NCI-H226 (cell line): ENCODE measurements at regions not wholly inside any gene's neighbourhood (a gene's known extent, or its start where the extent isn't known, plus 50 kb on each side); places are given as distances from the start of the nearest gene placed in this dataset.

Source experiments
- DNase-seq: peaks from one replicate; pipeline ENCODE4 v3.0.0-alpha.2; 2015

DNA sequence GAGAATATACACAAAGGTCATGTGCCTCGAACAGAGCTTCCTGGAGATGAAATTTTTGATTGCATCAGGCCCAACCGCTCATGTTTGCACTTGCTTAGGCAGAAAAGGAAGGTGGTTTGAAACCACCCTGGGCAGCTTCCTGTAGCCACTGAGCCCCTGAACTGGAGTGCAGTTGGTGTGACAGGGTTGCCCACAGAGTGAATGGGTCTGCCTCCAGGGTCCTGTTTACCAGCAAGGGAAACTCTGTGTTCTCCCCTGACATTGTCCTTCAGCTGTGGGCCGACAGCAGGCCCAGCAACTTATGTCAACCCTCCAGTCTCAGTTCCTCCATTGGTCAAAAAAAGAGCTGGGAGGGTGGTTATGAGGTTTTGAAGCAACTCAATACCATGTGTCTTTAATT is 289.6 kb downstream of the KIF4B start:
- no peak for DNase-seq

DNA sequence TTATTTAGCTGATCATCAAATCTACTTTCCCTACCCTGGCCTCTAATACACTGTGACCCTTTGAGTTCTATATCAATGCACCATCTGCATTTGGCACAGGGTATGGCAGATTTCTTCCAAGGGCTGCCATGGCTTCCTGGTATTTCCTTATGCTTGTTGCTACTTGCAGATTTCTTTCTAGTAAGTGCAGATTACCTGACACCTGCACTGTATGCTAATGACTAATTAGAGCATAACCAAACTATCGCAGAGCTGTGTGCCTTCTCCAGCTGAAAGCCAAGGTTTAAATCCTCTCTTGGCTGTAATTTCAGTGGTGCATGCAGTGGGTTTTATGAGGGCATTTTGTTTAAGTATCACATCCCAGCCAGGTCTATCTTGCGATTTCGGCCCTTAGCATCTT is 293.7 kb downstream of the KIF4B start:
- DNase-seq = no peak

DNA sequence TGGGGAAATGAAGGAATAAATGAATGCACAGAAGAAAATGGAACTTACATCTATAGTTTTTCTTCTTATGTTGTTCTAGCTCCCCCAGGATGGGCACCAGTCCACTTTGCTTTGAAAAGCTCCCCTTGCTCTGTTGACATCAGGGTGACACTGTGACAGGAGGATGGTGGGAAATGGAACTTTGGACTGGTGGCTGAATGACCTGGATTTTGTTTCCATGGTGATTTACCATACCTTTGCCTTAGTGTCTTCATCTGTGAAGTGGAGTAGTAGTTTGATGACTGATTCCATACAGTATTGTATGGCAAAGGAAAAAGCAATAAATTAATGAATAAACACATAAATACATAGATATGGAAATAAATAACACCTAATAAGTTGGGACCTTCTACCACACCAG is 294.7 kb downstream of the KIF4B start:
- no peak for DNase-seq

DNA sequence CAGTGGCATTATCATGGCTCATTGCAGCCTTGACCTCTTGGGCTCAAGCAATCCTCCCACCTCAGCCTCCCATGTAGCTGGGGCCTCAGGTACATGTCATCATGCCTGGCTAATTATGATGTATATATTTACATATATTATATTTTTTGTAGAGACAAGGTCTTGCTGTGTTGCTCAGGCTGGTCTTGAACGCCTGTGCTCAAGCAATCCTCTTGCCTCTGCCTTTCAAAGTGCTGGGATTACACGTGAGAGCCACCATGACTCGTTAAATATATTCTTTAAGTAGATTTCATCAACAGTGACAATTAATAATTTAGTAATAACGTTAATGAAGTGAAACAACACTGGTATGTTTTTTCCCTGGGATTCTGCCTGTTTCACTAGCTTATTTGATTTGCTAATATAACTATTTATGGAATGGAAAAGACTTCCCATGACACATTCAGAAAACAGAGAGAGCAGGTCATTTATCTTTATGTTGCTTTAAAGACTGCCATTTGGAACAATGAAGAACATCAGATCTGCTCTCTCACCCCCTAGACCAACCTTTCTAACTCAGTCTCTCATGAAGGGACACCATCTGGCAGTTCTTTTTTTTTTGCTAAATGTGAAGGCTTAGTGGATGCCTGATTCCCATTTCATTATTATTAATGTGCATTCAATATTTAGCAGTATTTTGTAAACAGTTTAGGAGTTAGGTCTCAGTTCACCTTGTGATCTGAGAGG is 295.6 kb downstream of the KIF4B start:
- DNase-seq = no peak

DNA sequence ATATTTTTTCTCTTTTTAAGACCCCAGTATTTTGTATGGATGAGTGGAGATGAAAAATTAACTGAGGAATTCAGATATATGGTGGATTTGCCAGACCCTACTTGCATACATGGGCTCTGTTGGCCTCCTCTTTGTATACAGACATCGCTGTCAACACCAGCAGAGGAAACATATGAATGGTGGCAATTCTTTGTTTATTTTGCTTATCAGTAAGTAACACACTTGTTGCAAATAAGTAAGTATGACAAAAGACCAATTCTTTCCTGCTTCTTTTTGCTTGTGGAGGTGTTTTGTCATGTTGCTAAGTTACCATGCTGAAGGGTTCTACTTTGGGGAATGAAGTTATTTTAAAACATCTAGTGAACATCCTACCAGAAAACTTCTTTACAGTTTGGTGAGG is 298.2 kb downstream of the KIF4B start:
- DNase-seq = no peak

DNA sequence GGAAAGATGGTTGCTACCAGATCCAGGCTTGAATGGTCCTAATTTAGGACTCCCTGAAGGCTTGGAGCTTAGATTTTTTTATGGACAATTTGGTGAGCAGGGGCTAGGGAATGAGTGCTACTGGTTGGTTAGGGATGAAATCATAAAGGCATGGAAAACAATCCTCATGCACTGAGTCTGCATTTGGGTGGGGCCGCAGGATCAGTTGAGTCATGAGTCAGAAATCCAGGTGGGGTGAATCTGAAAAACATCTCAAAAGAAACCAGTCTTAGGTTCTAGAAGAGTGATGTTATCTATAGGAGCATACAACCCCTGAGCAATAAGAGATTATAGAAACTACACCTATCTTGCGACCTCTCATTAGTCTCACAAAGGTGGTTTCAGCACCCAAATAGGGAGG is 300.0 kb downstream of the KIF4B start:
- no peak for DNase-seq

DNA sequence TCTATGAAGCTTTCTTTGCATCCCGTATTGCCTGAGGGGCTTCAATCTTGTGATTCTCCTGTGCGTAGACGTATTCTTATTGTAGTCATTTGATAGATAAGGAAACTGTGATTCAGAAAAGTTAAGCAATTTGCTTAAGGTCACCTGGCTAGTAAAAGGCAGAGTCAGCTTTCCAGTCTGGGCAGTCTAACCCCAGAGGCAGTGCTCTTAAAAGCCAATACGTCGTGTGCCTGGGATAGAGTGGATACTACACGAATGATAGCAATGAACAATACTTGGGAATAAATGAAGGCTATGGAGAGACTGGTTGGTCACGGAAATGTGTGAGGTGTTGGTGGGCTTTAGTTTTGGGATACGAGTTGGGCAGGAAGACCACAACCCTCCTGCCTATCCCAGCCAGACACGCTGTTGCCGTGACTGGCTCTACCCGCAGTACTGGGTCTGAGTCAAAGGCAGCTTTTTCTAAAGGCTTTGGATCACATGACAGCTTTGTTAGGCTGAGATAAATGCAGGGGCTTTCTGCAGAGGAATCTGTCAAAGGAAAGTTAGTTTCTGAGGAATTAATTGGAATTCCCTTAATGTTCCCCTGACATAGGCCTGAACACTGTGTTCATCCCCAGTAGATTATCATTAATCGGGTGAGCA is 302.6 kb downstream of the KIF4B start:
- DNase-seq = no peak

DNA sequence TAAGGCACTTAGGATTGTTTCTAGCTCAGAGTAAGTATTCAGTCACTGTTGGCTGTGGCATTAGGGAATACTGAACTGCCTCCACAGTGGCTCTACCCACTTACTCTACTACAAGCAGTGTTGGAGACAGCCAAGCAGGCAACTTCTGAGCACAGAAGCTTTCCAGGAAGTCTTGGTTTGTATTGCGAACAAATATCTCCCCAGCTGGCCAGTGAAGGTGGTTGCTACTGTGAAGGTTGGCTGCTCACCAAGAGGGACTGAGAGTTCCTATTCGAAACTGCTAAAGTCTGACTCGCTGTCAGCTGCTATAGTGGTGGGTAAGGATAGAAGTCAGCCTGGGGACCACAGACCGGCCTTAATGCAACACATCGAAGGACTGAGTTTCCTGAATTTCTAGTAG is 319.1 kb downstream of the KIF4B start:
- DNase-seq = no peak

DNA sequence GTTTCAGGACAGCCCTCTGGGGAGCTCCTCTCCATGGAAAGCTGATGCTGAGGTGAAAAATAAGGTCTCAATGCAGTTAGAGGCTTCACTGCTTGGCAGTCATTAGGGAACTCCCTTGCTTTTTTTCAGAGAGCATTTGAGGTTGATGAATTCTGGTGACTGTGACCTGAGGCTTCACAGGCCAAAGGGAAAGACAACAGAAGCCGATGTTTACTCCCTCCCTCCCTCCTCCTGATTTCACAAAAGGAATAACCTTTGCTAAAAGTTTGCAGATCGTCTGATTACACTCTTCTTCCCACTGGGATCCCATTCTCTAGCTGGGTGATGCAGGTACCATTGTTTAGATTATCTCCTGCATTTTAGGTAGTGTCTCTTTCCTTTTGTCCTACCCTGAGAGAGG is 329.4 kb downstream of the KIF4B start:
- DNase-seq = no peak

DNA sequence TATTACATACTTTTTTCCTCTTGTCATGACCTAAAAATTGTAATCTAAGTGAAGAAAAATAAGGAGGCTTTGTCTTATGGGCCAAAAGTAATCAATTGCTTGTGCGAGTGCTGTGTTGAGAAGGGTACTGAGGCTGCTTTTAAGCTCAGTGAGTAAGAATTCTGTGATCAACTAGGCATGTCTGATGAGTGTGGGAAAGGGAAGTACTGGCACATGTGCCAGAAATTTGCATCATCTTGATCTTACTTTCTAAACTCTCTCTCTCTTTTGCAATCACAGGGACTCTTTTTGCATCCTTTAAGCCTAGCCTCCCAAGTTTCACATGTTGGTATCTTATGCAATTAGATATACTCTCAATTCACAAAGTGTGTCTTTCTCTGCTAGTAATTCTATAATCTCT is 329.9 kb downstream of the KIF4B start:
- DNase-seq = no peak

DNA sequence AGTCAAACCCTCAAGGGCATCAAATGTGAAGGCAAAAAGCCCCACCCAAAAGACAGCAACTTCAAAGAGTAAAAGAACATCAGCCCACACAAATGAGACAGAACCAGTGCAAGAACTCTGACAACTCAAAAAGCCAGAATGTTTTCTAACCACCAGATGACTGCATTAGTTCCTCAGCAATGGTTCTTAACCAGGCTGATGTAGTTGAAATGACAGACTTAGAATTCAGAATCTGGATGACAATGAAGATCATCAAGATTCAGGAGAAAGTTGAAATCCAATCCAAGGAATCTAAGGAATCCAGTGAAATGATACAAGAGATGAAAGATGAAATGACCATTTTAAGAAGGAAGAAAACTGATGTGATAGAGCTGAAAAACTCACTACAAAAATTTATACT is 339.7 kb downstream of the KIF4B start:
- DNase-seq = no peak

DNA sequence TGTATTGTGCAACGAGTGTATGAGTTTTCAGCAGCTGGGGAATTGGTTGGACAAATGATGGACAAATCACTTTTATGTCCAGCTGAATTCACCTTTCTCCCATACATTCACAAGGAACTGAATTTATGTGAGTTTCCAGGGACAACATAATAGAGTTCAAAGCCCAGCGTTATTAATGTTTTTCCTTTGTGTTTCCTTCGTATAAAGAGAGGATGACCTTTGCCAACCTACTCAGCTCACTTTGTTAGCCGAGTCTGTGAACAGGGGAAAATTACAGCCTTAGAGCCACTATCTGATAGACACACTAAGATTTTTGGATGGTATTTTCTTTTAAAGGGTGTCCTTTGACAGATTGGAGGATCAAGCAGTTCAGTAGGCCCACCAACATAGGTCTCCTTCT is 352.5 kb downstream of the KIF4B start:
- DNase-seq = no peak

DNA sequence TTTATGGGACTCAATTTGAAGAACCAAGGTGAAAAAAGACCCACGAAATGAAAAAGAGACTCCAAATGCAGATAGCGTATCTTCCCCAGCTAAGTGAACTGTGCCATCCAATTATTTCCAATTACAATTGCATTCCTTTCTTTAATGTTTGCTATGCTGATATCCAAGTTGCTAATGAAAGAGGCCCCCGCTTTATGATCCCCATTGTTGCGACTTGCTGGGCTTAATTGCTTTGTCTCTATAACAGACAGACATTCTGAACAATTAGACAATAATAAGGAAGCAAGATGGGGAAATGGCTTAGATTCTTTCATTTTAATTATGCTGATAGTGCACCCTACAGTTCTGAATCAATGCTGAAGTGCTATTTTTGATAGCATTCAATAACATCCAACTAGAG is 354.3 kb downstream of the KIF4B start:
- DNase-seq = no peak

DNA sequence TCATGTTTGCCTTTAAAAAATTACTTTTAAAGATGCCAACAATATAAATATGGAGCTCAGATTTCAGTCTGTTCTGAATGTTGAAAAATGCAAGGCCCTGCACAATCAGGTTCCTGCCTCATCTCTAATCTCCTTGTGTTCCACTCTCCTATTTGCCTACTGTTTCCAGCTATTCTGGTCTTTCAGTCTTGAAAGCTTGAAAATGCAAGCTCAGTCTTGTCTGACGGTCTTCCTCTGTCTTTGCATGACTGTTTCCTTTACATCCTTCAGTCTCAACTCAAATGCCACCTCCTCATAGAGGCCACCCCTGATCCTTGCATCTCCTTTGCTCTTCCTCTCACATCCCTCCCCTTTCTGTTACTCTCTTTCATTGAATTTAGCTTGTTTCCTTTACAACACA is 354.9 kb downstream of the KIF4B start:
- DNase-seq = no peak

DNA sequence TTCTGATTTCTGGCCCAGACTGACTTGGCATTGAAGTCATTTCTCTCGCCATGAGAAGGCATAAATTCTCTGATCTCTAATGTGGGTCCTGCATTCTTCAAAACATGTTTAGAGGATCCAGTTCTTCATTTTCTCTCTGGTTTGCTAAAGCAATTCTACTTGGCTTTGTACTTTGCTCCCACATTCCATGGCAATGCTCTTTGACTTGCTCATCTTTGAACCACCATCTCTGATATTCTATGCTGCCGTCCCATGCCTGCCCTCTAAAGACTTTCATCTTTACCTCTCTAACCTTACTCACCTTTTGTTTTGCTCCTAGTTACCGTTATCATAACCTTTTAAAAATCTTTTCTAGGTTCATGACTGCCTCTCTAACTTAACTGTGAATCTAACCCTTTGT is 366.9 kb downstream of the KIF4B start:
- DNase-seq = no peak

DNA sequence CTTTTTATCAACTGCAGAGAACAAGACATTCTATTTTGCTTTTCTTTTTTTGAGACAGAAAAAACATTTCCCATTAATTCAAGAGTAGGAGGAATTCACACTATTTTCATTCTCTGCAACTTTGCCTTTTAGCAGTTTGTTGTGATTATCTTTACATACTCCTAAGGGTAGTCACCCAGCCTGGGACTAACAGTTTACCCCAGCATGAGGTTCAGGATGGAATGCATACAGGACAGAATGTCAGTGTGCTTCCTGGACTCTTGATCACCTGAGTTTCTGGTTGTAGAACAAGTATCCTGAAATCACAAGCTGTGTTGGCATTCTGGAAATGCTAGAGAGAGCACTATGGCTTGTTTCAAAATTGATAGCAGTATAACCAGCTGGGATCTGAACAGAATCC is 368.1 kb downstream of the KIF4B start:
- DNase-seq = no peak

DNA sequence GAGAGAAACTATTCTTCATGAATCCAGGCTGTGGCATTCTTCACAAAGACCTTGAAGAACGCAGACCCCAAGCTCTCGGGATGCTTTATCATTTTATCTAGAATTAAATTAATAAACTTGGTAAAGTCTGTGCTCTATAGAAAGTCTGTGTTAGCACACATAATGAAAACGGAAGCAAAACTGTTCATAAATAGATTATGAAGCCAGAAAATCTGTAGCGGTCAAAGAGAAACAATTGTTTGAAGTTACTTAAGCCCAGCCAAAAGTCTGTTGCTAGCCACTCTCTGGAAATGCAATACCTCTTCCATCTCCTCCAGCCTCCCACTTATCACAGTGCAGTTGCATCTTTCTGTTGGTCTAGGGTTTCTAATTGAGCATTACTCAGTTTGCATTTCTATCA is 375.9 kb downstream of the KIF4B start:
- DNase-seq = no peak

DNA sequence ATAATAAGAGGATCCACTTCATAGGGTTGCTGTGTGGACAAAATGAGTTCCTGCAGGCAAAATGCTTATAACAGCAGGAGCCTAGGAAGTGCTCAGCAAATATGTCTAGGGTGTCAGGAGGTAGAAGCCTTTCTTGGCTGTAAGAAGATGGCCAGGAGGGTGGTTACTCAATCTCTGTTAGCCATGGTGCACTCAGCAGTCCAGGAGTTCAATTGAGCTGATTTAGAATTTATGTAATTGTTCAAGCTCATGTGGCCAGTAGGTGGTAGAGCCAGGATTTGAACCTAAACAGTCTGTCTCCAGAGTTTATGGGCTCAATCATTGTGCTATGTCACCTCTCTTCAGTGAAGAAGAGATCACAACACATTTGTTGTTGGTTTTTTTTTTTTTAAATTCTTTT is 381.2 kb downstream of the KIF4B start:
- DNase-seq = no peak

DNA sequence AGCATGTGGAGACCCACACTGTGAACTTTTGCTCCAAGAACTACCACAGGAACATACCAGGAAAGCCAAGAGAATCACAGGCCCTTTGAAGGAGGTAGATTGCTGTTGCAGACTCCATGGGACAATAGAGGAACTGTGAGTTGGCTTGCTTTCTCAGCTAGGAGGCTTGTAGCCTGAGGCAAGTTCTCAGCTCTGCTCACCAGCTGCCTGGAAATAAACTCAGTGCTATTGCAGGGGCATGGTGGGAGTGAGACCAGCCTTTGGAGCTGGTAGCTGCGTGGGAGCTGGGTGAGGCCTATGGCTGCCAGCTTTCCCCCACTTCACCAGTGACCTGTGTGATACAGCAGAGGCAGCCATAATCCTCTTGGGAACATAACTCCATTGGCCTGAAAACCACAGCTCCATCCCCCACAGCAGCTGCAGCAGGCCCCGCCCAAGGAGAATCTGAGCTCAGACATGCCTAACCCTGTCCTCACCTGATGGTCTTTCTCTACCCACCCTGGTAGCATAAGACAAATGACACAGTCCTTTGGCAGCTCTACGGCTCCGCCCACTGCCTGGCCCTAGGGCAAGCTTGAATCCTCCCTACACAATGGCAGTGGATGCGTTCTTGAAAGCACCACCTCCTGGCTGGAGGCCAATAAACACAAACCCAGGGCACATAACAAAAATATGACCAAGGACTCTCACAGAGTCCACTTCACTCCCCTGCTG is 389.5 kb downstream of the KIF4B start:
- DNase-seq = no peak

DNA sequence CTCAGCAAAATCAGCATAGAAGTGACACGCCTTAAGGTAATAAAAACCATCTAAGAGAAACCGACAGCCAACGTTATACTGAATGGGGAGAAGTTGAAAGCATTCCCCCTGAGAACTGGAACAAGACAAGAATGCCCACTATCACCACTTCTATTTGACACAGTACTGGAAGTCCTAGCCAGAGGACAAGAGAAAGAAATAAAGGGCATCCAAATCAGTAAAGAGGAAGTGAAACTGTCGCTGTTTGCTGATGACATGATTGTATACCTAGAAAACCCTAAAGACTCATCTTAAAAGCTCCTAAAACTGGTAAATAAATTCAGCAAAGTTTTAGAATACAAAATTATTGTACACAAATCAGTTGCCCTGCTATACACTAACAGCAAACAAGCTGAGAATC is 393.3 kb downstream of the KIF4B start:
- DNase-seq = no peak

DNA sequence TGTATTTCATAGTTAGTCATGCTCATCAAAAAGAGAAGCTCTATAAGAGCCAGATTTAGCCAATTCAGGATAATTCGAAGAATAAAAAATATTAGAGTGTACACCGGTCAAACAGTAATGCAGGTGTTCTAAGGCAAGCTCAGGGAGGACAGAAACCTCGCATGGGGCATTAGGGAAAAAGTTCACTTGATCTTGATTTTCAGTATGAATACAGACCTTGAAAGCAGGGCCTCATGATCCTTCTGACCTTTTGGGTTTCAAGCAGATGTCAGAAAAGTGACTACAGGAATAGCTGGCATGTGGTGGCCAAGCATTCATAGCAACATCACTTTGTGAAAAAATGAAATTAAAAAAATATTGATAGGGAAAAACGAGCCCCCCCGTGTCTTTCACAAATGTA is 394.9 kb downstream of the KIF4B start:
- no peak for DNase-seq

DNA sequence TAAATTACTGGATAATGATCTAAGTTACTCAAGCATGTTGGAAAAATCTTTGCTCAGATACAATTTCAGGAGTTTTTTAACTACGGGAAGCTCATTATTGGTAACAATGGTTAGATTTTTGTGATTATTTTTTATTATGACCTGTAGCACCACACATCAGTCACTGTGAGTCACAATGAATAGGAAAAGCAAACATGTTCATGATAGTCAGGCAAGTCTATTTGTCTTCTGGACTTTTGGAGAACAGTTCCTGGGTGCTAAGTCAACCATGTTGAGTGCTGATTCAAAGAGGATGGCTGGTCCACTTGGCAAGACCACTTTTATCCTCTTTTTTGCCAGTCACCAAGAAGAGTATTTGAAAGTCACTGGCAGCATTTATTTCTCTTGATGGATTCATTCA is 403.2 kb downstream of the KIF4B start:
- no peak for DNase-seq

DNA sequence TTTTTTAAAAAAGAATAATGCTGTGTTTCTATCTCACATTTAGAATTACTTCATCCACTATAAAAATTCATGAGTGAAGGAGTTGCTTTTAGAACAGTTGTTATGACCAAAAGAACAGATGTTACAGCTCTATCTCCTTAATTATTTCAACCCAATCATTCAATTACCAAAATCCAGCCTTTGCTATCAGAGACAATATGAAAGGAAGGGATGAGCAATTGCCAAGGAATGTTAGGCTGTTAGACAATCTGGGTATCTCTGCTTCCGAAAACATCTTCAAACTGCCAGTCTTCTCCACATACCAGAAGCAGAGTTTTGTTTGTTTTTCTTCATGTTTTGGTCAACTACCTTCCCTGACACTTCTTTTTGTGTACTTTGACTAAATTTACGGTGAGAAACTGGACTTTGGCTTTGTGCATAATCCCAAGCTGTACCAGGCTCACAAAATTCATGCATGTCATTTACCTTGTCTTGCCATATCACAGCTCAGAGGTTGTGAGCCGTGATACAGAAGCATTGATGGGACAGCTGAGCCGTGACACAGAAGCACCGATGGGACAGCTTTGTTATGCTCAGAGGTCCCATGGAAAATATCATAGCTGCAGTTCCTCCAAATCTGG is 405.5 kb downstream of the KIF4B start:
- no peak for DNase-seq

DNA sequence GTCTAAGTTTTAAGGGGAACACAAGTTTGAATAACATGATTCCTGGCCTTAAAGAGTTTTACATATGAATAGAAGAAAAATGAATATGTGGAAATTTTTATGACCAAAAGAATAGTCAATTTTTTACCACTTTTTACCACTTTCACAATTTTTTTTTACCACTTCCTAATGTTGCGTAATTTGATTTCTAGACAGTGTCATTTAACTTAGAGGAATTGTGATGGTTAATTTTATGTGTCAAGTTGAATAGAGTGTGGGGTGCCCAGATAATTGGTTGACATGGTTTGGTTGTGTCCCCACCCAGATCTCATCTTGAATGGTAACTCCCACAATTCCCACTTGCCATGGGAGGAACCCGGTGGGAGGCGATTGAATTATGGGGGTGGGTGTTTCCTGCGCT is 416.6 kb downstream of the KIF4B start:
- no peak for DNase-seq
